GM12891 (cell line): ENCODE measurements at regions not wholly inside any gene's neighbourhood (a gene's known extent, or its start where the extent isn't known, plus 50 kb on each side); places are given as distances from the start of the nearest gene placed in this dataset.
"Not testable (repeated sequence)": the region's sequence is repeated elsewhere in the genome, so short reads cannot be mapped to it uniquely, and the experiment has no call there.

Experiments used
- DNase-seq: peaks from one replicate; pipeline ENCODE4 v3.0.0; 2011; ENCODE audit warnings: low spot score; ENCODE audit not compliant: insufficient read length
- FAIRE-seq: peaks from 2 replicates; lab custom pipeline; 2011; peaks lifted over from hg19 to GRCh38; lab: Jason Lieb, UNC
- PAX5 ChIP-seq: IDR thresholded peaks from 2 replicates; pipeline ENCODE4 v1.6.1; 2011; ENCODE audit warnings: low read length, moderate library complexity, mild to moderate bottlenecking; ENCODE audit not compliant: insufficient read depth, severe bottlenecking
- POLR2A ChIP-seq: IDR thresholded peaks from 2 replicates; pipeline ENCODE4 v1.6.1; 2011; ENCODE audit warnings: low read depth, low read length, control low read depth
- POLR2AphosphoS5 ChIP-seq: IDR thresholded peaks from 2 replicates; pipeline ENCODE4 v1.6.1; 2011; ENCODE audit warnings: low read depth, low read length, control low read depth
- POU2F2 ChIP-seq: IDR thresholded peaks from 2 replicates; pipeline ENCODE4 v1.6.1; 2011; ENCODE audit warnings: low read depth, mild to moderate bottlenecking, control low read depth, low read length, moderate library complexity
- SPI1 ChIP-seq: IDR thresholded peaks from 2 replicates; pipeline ENCODE4 v1.6.1; 2011; ENCODE audit warnings: low read depth, low read length, control low read depth
- TAF1 ChIP-seq: IDR thresholded peaks from 2 replicates; pipeline ENCODE4 v1.6.1; 2011; ENCODE audit warnings: low read depth, low read length, control low read depth

- FAIRE-seq, result no peak
- no peak for DNase-seq
- TF ChIP-seq PAX5 (no peak), POLR2A (no peak)
Observed at GRCh38 chr6:74277777-74278186, 581.8 kb downstream of the CD109 start.

- no peak for TF ChIP-seq TAF1
- no peak for FAIRE-seq
- no peak for DNase-seq
Observed at GRCh38 chr6:74273541-74273940, 577.5 kb downstream of the CD109 start.

GRCh38 chr6:74269600-74269858, 573.5 kb downstream of the CD109 start:
- FAIRE-seq (no peak), DNase-seq (no peak)
- no peak for TF ChIP-seq SPI1

- DNase-seq (no peak), FAIRE-seq (no peak)
- TF ChIP-seq TAF1 (no peak), SPI1 (no peak), POLR2AphosphoS5 (no peak), POU2F2 (no peak), POLR2A (no peak), PAX5 (no peak)
Observed at GRCh38 chr6:74268815-74269599, 573.0 kb downstream of the CD109 start.

GRCh38 chr6:74259981-74260380, 564.0 kb downstream of the CD109 start:
- FAIRE-seq (no peak), DNase-seq (no peak)
- TF ChIP-seq PAX5 (no peak), TAF1 (no peak), POU2F2 (no peak), POLR2AphosphoS5 (no peak), POLR2A (no peak)

- TF ChIP-seq POU2F2 (no peak), POLR2AphosphoS5 (no peak), PAX5 (no peak), SPI1 (no peak), TAF1 (no peak), POLR2A (no peak)
- FAIRE-seq (no peak), DNase-seq (no peak)
Observed at GRCh38 chr6:74256781-74257180, 560.8 kb downstream of the CD109 start.

GRCh38 chr6:74256381-74256780, 560.4 kb downstream of the CD109 start:
- no peak for TF ChIP-seq SPI1
- TF ChIP-seq TAF1, result no peak
- TF ChIP-seq POU2F2, result no peak
- TF ChIP-seq POLR2A, result no peak
- TF ChIP-seq PAX5, result no peak
- TF ChIP-seq POLR2AphosphoS5, result no peak
- FAIRE-seq (no peak), DNase-seq (no peak)

- DNase-seq, FAIRE-seq: not testable (repeated sequence)
Observed at GRCh38 chr6:74255007-74255406, 559.0 kb downstream of the CD109 start.

GRCh38 chr6:74254147-74254546, 558.1 kb downstream of the CD109 start:
- FAIRE-seq, result not testable (repeated sequence)

GRCh38 chr6:74253261-74253660, 557.3 kb downstream of the CD109 start:
- DNase-seq (no peak), FAIRE-seq (no peak)
- TF ChIP-seq TAF1 (no peak), SPI1 (no peak), PAX5 (no peak), POLR2A (no peak)

More at GRCh38 chr6:74254147-74254546, 558.1 kb downstream of the CD109 start:
- DNase-seq, result not testable (repeated sequence)

GRCh38 chr6:74250161-74250818, 554.3 kb downstream of the CD109 start:
- no peak for DNase-seq
- TF ChIP-seq SPI1 (no peak), POU2F2 (no peak), POLR2AphosphoS5 (no peak), TAF1 (no peak), PAX5 (no peak), POLR2A (no peak)
- no peak for FAIRE-seq
